CD4-positive, alpha-beta T cell (primary cell): ENCODE measurements at regions not wholly inside any gene's neighbourhood (a gene's known extent, or its start where the extent isn't known, plus 50 kb on each side); places are given as distances from the start of the nearest gene placed in this dataset.

Experiments
- ATAC-seq: fragments of 200-7000 bp; cut with Tn5 transposase; one replicate; pipeline ENCODE4 v1.10.0; 2022; ENCODE audit warnings: mild to moderate bottlenecking; ENCODE audit not compliant: poor library complexity
- CTCF ChIA-PET: fragments of 350-600 bp; sonication (Branson Sonifier 250); formaldehyde crosslinking; loops from one replicate; lab custom pipeline; 2021; ENCODE audit warnings: antibody characterized with exemption, inconsistent platforms; lab: Charles Lee
- POLR2A ChIA-PET: fragments of 350-600 bp; sonication (Branson Sonifier 250); formaldehyde crosslinking; loops from one replicate; lab custom pipeline; 2021; ENCODE audit warnings: antibody characterized with exemption, inconsistent platforms; lab: Charles Lee
- DNase-seq, 14 experiments: peaks; one replicate each; pipeline ENCODE4 v3.0.0-alpha.2; 2013 to 2020; ENCODE audit warnings: mixed read lengths in 2 of 14
- H3K27ac ChIP-seq, 2 donors: one replicate each; pipeline versions ENCODE4 v1.5.1 to v1.7.0; 2013; ENCODE audit warnings: low read length in 2 of 2, low read depth in 1 of 2, mild to moderate bottlenecking in 1 of 2
- H3K27me3 ChIP-seq, 2 experiments: 1 replicate in 1 of 2; 2 replicates in 1 of 2; pipeline versions ENCODE4 v1.6.1 to v1.7.0; 2013; ENCODE audit warnings: low read length in 2 of 2, control low read depth in 1 of 2, mild to moderate bottlenecking in 1 of 2, moderate library complexity in 1 of 2; ENCODE audit not compliant: insufficient read depth in 2 of 2, control insufficient read depth in 1 of 2
- H3K36me3 ChIP-seq: one replicate; pipeline ENCODE4 v1.6.1; 2013; ENCODE audit warnings: low read length, control low read depth; ENCODE audit not compliant: insufficient read depth
- H3K4me1 ChIP-seq: one replicate; pipeline ENCODE4 v1.6.1; 2013; ENCODE audit warnings: low read length, control low read depth; ENCODE audit not compliant: insufficient read depth
- H3K4me3 ChIP-seq: one replicate; pipeline ENCODE4 v1.5.1; 2013; ENCODE audit warnings: mild to moderate bottlenecking, low read length, moderate library complexity
- H3K9me3 ChIP-seq, 2 experiments: 1 replicate in 1 of 2; 2 replicates in 1 of 2; pipeline versions ENCODE4 v1.6.1 to v1.7.0; 2013; ENCODE audit warnings: low read length in 2 of 2, mild to moderate bottlenecking in 2 of 2, control low read depth in 1 of 2, moderate library complexity in 1 of 2; ENCODE audit not compliant: control insufficient read depth in 1 of 2, insufficient read depth in 1 of 2
- H3K27ac Mint-ChIP-seq: one replicate; pipeline ENCODE4 v1.8.0; 2020; ENCODE audit warnings: mixed read lengths
- H3K27me3 Mint-ChIP-seq: one replicate; pipeline ENCODE4 v1.8.0; 2021; ENCODE audit warnings: mixed read lengths
- H3K36me3 Mint-ChIP-seq: one replicate; pipeline ENCODE4 v1.8.0; 2021; ENCODE audit warnings: low read depth, mixed read lengths
- H3K4me1 Mint-ChIP-seq: one replicate; pipeline ENCODE4 v1.8.0; 2021; ENCODE audit warnings: low read depth, mixed read lengths
- H3K4me3 Mint-ChIP-seq: one replicate; pipeline ENCODE4 v1.8.0; 2020; ENCODE audit warnings: mild to moderate bottlenecking, mixed read lengths
- H3K9me3 Mint-ChIP-seq: one replicate; pipeline ENCODE4 v1.8.0; 2020; ENCODE audit warnings: mixed read lengths
- CTCF ChIP-seq: fragments of 200-600 bp; IDR thresholded peaks from one replicate; pipeline ENCODE4 v1.8.0; 2022; ENCODE audit warnings: antibody characterized with exemption, mild to moderate bottlenecking
- intact Hi-C, 2 experiments: fragments of 100-400 bp; cut with DNase I in 1 of 2; cut with micrococcal nuclease in 1 of 2; formaldehyde crosslinking; loops; one replicate each; pipeline versions ENCODE4 v1.15.1 to v1.9.0; 2023 to 2025; cut with DNase I, micrococcal nuclease

- Mint-ChIP-seq H3K4me3 (no peak overlapping the region), H3K36me3 (no peaks in the 10 kb centered on the region), H3K27me3 (no peaks in the 10 kb centered on the region), H3K9me3 (no peaks in the 10 kb centered on the region), H3K27ac (peak overlapping the region; percentile 3), H3K4me1 (peaks cover 33% of the 10 kb centered on the region)
- H3K4me1 ChIP-seq: peaks cover 42% of the 10 kb centered on the region
- CTCF ChIA-PET: no interaction called here
- H3K27ac ChIP-seq: no peak overlapping the region
- peak; percentile 22 to 75 (median 46) for DNase-seq
- peak; percentile 76 for TF ChIP-seq CTCF
- no peaks in the 10 kb centered on the region for H3K27me3 ChIP-seq
- H3K4me3 ChIP-seq: no peak overlapping the region
- ATAC-seq: peak; percentile 79
- H3K36me3 ChIP-seq: no peaks in the 10 kb centered on the region
- no peaks in the 10 kb centered on the region for H3K9me3 ChIP-seq
- intact Hi-C loops: loop anchor here (1.0 to 10.0 kb wide), 7 partner anchors 190 to 848 kb away; partner anchors contain the start of gene FUT8 (in 1 of the 2)
- POLR2A ChIA-PET: interaction anchor here (1.9 kb wide), 1 partner anchor 190 kb away, joined by 5 read pairs; the partner anchor contains the start of gene FUT8
Observed at GRCh38 chr14:65222440-65222858, 120.1 kb upstream of the MAX start.

- no peak for TF ChIP-seq CTCF
- H3K4me1 ChIP-seq: peaks cover 42% of the 10 kb centered on the region
- intact Hi-C loops: loop anchor here (2.0 to 10.0 kb wide), 5 partner anchors 381 to 847 kb away; no protein-coding TSS in a partner anchor
- peaks cover 35% of the 10 kb centered on the region for H3K4me1 Mint-ChIP-seq
- ChIA-PET CTCF (interaction anchor here (0.7 kb wide), 1 partner anchor 188 kb away, joined by 3 read pairs; the partner anchor contains the start of gene FUT8), POLR2A (interaction anchor here (1.9 kb wide), 1 partner anchor 189 kb away, joined by 5 read pairs; the partner anchor contains the start of gene FUT8)
- H3K36me3 Mint-ChIP-seq: no peaks in the 10 kb centered on the region
- no peak overlapping the region for H3K27ac Mint-ChIP-seq
- no peak overlapping the region for H3K4me3 Mint-ChIP-seq
- no peaks in the 10 kb centered on the region for H3K36me3 ChIP-seq
- ATAC-seq (peak; percentile 26), DNase-seq (peak in 5 of 14 experiments; percentile 18 to 67 (median 45))
- no peak overlapping the region for H3K27ac ChIP-seq
- H3K4me3 ChIP-seq: no peak overlapping the region
- H3K9me3 ChIP-seq: no peaks in the 10 kb centered on the region
- H3K27me3 Mint-ChIP-seq: no peaks in the 10 kb centered on the region
- H3K27me3 ChIP-seq: no peaks in the 10 kb centered on the region
- no peaks in the 10 kb centered on the region for H3K9me3 Mint-ChIP-seq
Observed at GRCh38 chr14:65223636-65224035, 121.3 kb upstream of the MAX start.

- H3K4me3 Mint-ChIP-seq: peak overlapping the region; percentile 4
Observed at GRCh38 chr14:65224799-65225198, 122.5 kb upstream of the MAX start.

More at GRCh38 chr14:65224799-65225198, 122.5 kb upstream of the MAX start:
- Mint-ChIP-seq H3K4me1 (peaks cover 46% of the 10 kb centered on the region), H3K9me3 (no peaks in the 10 kb centered on the region), H3K36me3 (no peaks in the 10 kb centered on the region), H3K27ac (peak overlapping the region; percentile 67), H3K27me3 (no peaks in the 10 kb centered on the region)
- Histone ChIP-seq H3K4me3 (no peak overlapping the region), H3K4me1 (peaks cover 49% of the 10 kb centered on the region), H3K27ac (no peak overlapping the region), H3K27me3 (no peaks in the 10 kb centered on the region), H3K36me3 (no peaks in the 10 kb centered on the region), H3K9me3 (no peaks in the 10 kb centered on the region)
- ChIA-PET POLR2A (interaction anchor here (2.6 kb wide), 1 partner anchor 187 kb away, joined by 9 read pairs; no protein-coding TSS in a partner anchor), CTCF (no interaction called here)
- ATAC-seq (no peak), DNase-seq (peak in 2 of 14 experiments; percentile 12 to 23)
- no peak for TF ChIP-seq CTCF
- intact Hi-C loops: loop anchor here (5.0 to 10.0 kb wide), 5 partner anchors 63 to 738 kb away; no protein-coding TSS in a partner anchor
